ENCODE measurements at regions not wholly inside any gene's neighbourhood (a gene's known extent, or its start where the extent isn't known, plus 50 kb on each side); places are given as distances from the start of the nearest gene placed in this dataset.

- Mint-ChIP-seq H3K27me3 (peaks cover 33% of the 10 kb centered on the region), H3K9me3 (no peaks in the 10 kb centered on the region), H3K4me1 (peaks cover 2% of the 10 kb centered on the region), H3K27ac (no peak overlapping the region), H3K4me3 (no peak overlapping the region), H3K36me3 (ENCODE audit: low read depth) (no peaks in the 10 kb centered on the region)
- POLR2A ChIA-PET = no interaction called here
- no peak for DNase-seq
- CTCF ChIA-PET = interaction anchor here (1.2 kb wide), 1 partner anchor 9 kb away, joined by 3 read pairs; no protein-coding TSS in a partner anchor
Observed at GRCh38 chr3:13207578-13207922, 134.3 kb upstream of the IQSEC1 start.

DNA sequence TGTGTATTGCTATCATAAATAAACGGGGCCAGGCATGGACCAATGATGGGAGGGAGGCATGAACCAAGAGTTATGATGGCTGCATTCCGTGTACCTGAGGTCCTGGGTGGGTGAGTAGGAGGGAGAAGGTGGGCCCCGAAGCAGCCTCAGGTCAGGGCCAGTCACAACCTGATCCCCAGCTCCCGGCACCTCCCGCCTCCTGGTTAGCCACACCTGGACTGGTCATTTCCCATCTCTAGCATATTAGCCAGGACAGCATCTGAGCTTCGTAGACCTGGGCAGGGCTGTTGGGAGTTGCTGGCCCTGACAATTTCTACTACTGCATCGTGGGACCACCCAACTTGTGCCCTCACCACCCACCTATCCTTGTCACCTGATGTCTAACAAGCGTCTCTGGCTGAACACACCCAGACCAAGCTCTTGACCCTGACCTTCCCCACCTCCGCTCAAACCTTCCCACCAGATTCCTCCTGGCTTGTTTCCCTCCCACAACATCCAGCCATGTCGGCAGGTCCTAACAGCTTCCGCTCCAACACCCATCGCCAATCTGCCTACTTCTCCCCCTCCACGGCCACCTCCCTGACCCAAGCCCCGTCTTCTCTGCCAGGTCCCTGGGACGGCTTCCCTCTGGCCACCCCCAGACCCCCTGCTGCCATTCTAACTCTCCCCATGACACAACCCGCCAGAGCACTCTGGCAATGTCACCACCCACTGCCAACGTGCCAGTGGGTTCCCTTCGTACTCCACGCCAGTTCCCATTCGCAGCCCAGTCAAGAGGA is 133.8 kb upstream of the IQSEC1 start:
- Mint-ChIP-seq H3K9me3 (no peaks in the 10 kb centered on the region), H3K36me3 (ENCODE audit: low read depth) (no peaks in the 10 kb centered on the region), H3K4me1 (peaks cover 2% of the 10 kb centered on the region), H3K4me3 (no peak overlapping the region), H3K27ac (no peak overlapping the region), H3K27me3 (peaks cover 35% of the 10 kb centered on the region)
- ChIA-PET CTCF (interaction anchor here (1.2 kb wide), 1 partner anchor 8 kb away, joined by 3 read pairs; no protein-coding TSS in a partner anchor), POLR2A (no interaction called here)
- DNase-seq = no peak

DNA sequence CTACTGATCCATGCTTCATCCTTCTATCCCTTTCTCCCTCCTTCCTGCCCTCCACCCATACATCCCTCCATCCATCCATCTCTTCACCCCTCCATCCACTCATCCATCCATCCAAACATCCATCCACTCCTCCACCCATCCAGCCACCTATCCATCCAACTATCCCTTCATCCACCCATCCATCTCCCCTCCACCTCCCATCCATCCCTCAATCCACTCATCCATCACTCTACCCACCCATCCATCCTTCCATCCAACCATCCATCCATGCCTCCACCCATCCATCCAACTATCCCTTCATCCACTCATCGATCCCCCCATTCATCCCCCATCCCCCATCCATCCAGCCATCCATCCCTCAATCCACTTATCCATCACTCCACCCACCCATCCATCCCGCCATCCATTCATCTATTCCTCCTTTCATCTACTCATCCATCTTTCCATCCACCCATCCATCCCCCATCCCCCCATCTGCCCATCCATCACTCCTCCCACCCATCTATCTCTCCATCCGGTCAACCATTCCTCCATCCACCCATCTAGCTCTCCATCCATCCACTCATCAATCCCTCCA is 132.4 kb upstream of the IQSEC1 start:
- no peaks in the 10 kb centered on the region for H3K9me3 Mint-ChIP-seq
- H3K4me1 Mint-ChIP-seq = peaks cover 2% of the 10 kb centered on the region
- H3K36me3 Mint-ChIP-seq (ENCODE audit: low read depth) = no peaks in the 10 kb centered on the region
- H3K27me3 Mint-ChIP-seq = peaks cover 39% of the 10 kb centered on the region
- no peak for DNase-seq
- no peak overlapping the region for H3K27ac Mint-ChIP-seq
- ChIA-PET POLR2A (no interaction called here), CTCF (no interaction called here)
- no peak overlapping the region for H3K4me3 Mint-ChIP-seq

GRCh38 chr3:13204177-13204581 is 130.9 kb upstream of the IQSEC1 start:
- peaks cover 48% of the 10 kb centered on the region for H3K27me3 Mint-ChIP-seq
- CTCF ChIA-PET = no interaction called here
- peaks cover 2% of the 10 kb centered on the region for H3K4me1 Mint-ChIP-seq
- DNase-seq = no peak
- no peaks in the 10 kb centered on the region for H3K36me3 Mint-ChIP-seq (ENCODE audit: low read depth)
- H3K27ac Mint-ChIP-seq = no peak overlapping the region
- no peaks in the 10 kb centered on the region for H3K9me3 Mint-ChIP-seq
- POLR2A ChIA-PET = no interaction called here
- H3K4me3 Mint-ChIP-seq = no peak overlapping the region

GRCh38 chr3:13203398-13204176 is 130.4 kb upstream of the IQSEC1 start:
- CTCF ChIA-PET = no interaction called here
- no peak for DNase-seq
- H3K27ac Mint-ChIP-seq = no peak overlapping the region
- H3K27me3 Mint-ChIP-seq = peaks cover 48% of the 10 kb centered on the region
- POLR2A ChIA-PET = no interaction called here
- H3K9me3 Mint-ChIP-seq = no peaks in the 10 kb centered on the region
- no peak overlapping the region for H3K4me3 Mint-ChIP-seq
- H3K4me1 Mint-ChIP-seq = peaks cover 2% of the 10 kb centered on the region
- no peaks in the 10 kb centered on the region for H3K36me3 Mint-ChIP-seq (ENCODE audit: low read depth)

DNA sequence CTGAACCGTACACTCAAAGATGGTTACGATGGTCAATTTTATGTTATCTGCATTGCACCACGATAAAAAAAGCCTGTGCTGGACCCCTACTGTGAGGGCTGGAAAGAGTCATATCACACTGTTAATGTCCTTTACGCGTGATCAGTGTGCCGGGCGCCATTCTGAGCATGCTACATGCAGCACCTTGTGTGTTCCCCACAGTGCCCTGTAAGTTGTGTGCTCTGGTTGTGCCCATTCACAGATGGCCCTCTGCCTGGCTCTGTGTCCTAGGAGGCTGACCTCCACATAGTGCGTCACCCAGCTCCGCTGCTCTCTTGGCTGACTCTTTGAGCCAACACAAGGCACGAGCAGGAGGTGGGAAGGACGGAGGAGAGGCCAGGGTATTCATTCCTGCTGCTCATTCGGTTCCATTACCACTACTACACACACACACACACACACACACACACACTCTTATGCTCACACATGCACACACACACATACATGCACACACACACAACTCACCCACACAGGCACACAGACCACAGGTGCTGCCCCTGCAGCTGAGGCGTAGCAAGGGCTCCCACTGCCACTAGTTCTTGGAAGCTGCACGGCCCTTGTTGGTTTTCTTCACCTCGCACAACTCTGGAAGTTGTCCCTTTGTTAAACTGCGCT is 129.6 kb upstream of the IQSEC1 start:
- Mint-ChIP-seq H3K27me3 (peaks cover 48% of the 10 kb centered on the region), H3K4me1 (peaks cover 2% of the 10 kb centered on the region), H3K4me3 (no peak overlapping the region), H3K36me3 (ENCODE audit: low read depth) (no peaks in the 10 kb centered on the region), H3K9me3 (no peaks in the 10 kb centered on the region), H3K27ac (no peak overlapping the region)
- ChIA-PET POLR2A (no interaction called here), CTCF (no interaction called here)
- no peak for DNase-seq

DNA sequence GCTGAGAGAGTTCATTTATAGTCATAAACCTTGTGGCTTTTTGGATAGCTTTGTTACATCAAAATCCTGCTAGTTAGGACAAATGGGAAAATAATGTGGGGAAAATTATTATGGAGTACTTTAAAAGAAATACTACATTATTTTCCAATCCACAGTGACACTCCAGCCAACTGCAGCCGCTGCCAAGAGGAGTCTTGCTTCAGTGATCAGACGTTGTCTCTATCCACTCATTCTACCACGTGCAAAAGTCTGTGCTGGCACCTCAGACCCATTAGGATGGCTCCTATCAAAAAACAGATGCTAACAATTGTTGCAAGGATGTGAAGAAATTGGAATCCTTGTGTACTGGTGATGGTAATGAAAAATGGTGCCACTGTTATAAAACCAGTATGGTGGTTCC is 128.6 kb upstream of the IQSEC1 start:
- H3K9me3 Mint-ChIP-seq = no peaks in the 10 kb centered on the region
- no peaks in the 10 kb centered on the region for H3K36me3 Mint-ChIP-seq (ENCODE audit: low read depth)
- peaks cover 48% of the 10 kb centered on the region for H3K27me3 Mint-ChIP-seq
- no peak overlapping the region for H3K27ac Mint-ChIP-seq
- ChIA-PET CTCF (no interaction called here), POLR2A (no interaction called here)
- peaks cover 2% of the 10 kb centered on the region for H3K4me1 Mint-ChIP-seq
- no peak overlapping the region for H3K4me3 Mint-ChIP-seq
- DNase-seq = no peak

DNA sequence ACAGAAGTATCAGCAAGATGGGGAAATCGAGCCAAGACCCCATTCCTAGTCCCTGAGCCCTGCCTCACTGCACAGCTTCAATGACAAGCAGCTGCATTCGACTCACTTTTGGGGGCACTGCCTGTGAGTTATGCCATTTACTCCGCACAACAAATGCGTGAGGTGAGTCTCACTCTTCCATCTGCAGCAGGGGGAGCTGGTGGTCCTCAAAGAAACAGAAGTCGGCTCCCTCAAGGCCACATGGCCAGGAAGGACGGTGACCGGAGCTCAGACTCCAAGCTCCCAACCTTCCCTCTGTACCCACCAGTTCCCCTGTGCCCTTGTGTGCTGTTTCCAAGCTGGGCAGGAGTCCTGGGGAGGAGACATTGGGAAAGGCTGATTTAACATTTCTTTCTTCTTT is 127.7 kb upstream of the IQSEC1 start:
- Mint-ChIP-seq H3K27ac (no peak overlapping the region), H3K4me3 (no peak overlapping the region), H3K9me3 (no peaks in the 10 kb centered on the region), H3K36me3 (ENCODE audit: low read depth) (no peaks in the 10 kb centered on the region), H3K4me1 (peaks cover 9% of the 10 kb centered on the region), H3K27me3 (peaks cover 43% of the 10 kb centered on the region)
- ChIA-PET CTCF (no interaction called here), POLR2A (no interaction called here)
- no peak for DNase-seq

DNA sequence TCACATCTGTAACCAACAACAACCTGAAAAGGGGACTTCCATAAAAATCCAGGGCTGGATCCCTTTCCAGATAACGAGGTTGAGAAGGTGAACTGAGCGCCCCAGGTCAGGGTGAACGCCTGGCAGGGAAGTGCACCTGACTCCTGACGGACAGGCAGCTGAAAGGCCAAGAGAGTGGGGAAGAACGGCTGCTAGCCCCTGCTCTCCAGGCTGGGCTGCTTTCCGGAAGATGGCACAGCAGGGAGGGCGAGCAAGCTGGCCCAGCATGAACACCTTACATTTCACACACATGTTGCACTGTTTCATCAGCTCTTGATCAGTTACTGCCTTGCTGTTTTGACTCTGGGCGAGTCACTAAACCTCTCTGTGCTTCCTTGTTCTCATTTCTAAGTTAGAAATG is 127.2 kb upstream of the IQSEC1 start:
- peaks cover 11% of the 10 kb centered on the region for H3K4me1 Mint-ChIP-seq
- CTCF ChIA-PET = no interaction called here
- POLR2A ChIA-PET = no interaction called here
- H3K36me3 Mint-ChIP-seq (ENCODE audit: low read depth) = no peaks in the 10 kb centered on the region
- no peak for DNase-seq
- no peaks in the 10 kb centered on the region for H3K9me3 Mint-ChIP-seq
- H3K4me3 Mint-ChIP-seq = no peak overlapping the region
- no peak overlapping the region for H3K27ac Mint-ChIP-seq
- peaks cover 40% of the 10 kb centered on the region for H3K27me3 Mint-ChIP-seq

- Mint-ChIP-seq H3K27me3 (peaks cover 40% of the 10 kb centered on the region), H3K36me3 (ENCODE audit: low read depth) (no peaks in the 10 kb centered on the region), H3K4me3 (no peak overlapping the region), H3K27ac (no peak overlapping the region), H3K9me3 (no peaks in the 10 kb centered on the region), H3K4me1 (peaks cover 15% of the 10 kb centered on the region)
- DNase-seq = no peak
- ChIA-PET CTCF (interaction anchor here (1.5 kb wide), 1 partner anchor 11 kb away, joined by 3 read pairs; no protein-coding TSS in a partner anchor), POLR2A (no interaction called here)
Observed at GRCh38 chr3:13199899-13200451, 126.7 kb upstream of the IQSEC1 start.

DNA sequence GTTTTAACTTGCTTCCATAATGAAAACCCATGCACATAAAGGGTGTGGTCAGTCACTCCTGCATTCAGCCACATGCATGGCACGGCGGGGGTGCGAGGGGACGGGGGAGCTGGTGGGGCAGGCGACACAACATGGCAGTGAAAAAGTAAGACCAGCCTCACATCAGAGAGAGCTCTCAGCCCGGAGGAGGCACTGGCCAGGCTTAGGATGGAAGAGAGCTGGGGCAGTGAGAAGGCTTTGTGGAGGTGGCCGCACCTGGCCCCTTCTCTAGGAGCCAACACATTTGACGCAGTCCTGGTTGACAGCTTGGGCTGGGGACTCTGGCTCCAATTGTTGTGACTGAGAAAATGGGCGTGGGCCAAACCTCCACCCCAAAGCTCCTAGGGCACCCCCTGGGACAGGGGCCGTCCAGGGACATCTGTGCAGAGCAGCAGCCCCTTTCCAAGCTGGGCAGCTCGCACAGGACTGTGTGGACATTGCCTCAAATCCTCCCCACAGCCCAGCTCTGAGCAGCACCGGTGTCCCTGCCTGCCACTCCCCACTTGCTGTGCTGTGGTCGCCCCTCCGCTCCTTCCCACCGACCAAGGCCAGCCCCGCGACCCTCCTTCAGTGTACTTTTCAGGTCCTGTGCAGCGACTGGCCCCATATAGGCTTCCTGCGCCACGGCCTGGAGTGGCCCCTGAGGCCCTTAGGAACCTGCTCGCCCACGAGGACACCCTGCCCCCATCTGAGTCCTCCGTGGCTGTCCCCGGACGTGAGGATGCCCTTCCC is 126.0 kb upstream of the IQSEC1 start:
- peaks cover 17% of the 10 kb centered on the region for H3K4me1 Mint-ChIP-seq
- DNase-seq = no peak
- ChIA-PET POLR2A (no interaction called here), CTCF (interaction anchor here (1.2 to 1.5 kb wide), 2 partner anchors 8 to 10 kb away, joined by 3 read pairs; no protein-coding TSS in a partner anchor)
- H3K27me3 Mint-ChIP-seq = peaks cover 37% of the 10 kb centered on the region
- no peaks in the 10 kb centered on the region for H3K36me3 Mint-ChIP-seq (ENCODE audit: low read depth)
- no peaks in the 10 kb centered on the region for H3K9me3 Mint-ChIP-seq
- no peak overlapping the region for H3K4me3 Mint-ChIP-seq
- H3K27ac Mint-ChIP-seq = no peak overlapping the region

- H3K4me1 Mint-ChIP-seq = peaks cover 17% of the 10 kb centered on the region
Observed at GRCh38 chr3:13198264-13198879, 125.1 kb upstream of the IQSEC1 start.

More at GRCh38 chr3:13198264-13198879, 125.1 kb upstream of the IQSEC1 start:
- Mint-ChIP-seq H3K36me3 (ENCODE audit: low read depth) (no peaks in the 10 kb centered on the region), H3K4me3 (no peak overlapping the region), H3K27me3 (peaks cover 33% of the 10 kb centered on the region), H3K27ac (no peak overlapping the region), H3K9me3 (no peaks in the 10 kb centered on the region)
- POLR2A ChIA-PET = no interaction called here
- CTCF ChIA-PET = interaction anchor here (0.6 to 1.5 kb wide), 3 partner anchors 9 to 300 kb away, joined by 3 read pairs; no protein-coding TSS in a partner anchor
- no peak for DNase-seq

Data from activated CD4-positive, alpha-beta T cell treated with anti-CD3 and anti-CD28 coated beads, Interleukin-2, amount 10 ng/mL, durations not matched to agents 7 days and 5 days (primary cell).